ENCODE measurements at regions not wholly inside any gene's neighbourhood (a gene's known extent, or its start where the extent isn't known, plus 50 kb on each side); places are given as distances from the start of the nearest gene placed in this dataset.

DNA sequence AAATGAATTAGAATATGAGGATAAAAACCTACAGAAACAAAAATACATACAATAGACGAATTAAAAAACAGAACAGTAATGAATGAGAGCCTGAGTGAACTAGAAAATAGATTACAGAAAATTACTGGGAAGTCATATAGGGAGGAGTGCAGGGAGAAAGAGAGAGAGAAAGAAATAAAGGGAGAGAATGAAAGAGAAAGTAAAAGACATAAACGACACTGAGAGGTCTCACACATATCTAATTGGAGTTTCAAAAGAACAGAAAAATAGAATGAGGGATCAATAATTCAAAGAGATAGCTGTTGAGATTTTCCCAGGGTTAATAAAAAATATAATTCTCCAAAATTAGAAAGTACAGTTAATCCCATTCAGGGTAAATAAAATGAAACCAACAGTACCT, 156.4 kb upstream of the FTMT start:
- DNase-seq = no peak
- Histone ChIP-seq H3K27me3 (no peaks in the 10 kb centered on the region), H3K4me1 (no peaks in the 10 kb centered on the region), H3K27ac (no peak overlapping the region), H3K4me3 (no peak overlapping the region), H3K36me3 (no peaks in the 10 kb centered on the region), H3K9me3 (no peaks in the 10 kb centered on the region)
- WGBS, 4 donors = 66 to 78% (median 69%) methylated on average over 2 of the region's 2 CpGs
- TF ChIP-seq, protein P1, sequence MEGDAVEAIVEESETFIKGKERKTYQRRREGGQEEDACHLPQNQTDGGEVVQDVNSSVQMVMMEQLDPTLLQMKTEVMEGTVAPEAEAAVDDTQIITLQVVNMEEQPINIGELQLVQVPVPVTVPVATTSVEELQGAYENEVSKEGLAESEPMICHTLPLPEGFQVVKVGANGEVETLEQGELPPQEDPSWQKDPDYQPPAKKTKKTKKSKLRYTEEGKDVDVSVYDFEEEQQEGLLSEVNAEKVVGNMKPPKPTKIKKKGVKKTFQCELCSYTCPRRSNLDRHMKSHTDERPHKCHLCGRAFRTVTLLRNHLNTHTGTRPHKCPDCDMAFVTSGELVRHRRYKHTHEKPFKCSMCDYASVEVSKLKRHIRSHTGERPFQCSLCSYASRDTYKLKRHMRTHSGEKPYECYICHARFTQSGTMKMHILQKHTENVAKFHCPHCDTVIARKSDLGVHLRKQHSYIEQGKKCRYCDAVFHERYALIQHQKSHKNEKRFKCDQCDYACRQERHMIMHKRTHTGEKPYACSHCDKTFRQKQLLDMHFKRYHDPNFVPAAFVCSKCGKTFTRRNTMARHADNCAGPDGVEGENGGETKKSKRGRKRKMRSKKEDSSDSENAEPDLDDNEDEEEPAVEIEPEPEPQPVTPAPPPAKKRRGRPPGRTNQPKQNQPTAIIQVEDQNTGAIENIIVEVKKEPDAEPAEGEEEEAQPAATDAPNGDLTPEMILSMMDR (IDR thresholded peaks at IDR 0.05) = no peak
- no peak for TF ChIP-seq POLR2A (IDR thresholded peaks at IDR 0.05)
- no peak for ATAC-seq
- intact Hi-C loops (cut with DNase I) = no loop called here

DNA sequence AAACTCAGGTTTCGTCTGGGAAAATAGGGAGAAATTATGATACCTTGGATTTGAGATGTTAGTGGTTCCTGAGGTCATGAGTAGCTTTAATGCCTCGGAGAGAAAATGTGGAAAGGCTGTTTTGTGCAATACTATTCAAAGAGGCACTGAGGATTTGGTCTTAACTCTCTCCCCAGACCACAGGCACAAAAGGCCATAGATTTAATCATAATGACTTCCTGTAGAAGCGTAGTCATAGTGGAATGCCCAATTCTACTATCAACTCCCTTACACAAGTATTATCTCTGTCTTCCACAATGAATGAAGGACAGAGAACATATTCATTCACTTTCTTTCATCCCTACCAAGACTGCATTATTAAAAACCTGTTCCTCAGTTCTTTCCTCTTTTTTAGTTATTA, 153.0 kb upstream of the FTMT start:
- ATAC-seq (no peak), DNase-seq (no peak)
- no peak overlapping the region for H3K27ac ChIP-seq
- intact Hi-C loops (cut with DNase I) = no loop called here
- no peaks in the 10 kb centered on the region for H3K27me3 ChIP-seq
- 61 to 71% (median 66%) methylated on average over 3 of the region's 3 CpGs for WGBS, 4 donors
- H3K36me3 ChIP-seq = no peaks in the 10 kb centered on the region
- no peaks in the 10 kb centered on the region for H3K4me1 ChIP-seq
- TF ChIP-seq POLR2A (IDR thresholded peaks at IDR 0.05) = no peak
- TF ChIP-seq, protein P1 (IDR thresholded peaks at IDR 0.05) = no peak
- H3K9me3 ChIP-seq = no peaks in the 10 kb centered on the region
- H3K4me3 ChIP-seq = no peak overlapping the region

DNA sequence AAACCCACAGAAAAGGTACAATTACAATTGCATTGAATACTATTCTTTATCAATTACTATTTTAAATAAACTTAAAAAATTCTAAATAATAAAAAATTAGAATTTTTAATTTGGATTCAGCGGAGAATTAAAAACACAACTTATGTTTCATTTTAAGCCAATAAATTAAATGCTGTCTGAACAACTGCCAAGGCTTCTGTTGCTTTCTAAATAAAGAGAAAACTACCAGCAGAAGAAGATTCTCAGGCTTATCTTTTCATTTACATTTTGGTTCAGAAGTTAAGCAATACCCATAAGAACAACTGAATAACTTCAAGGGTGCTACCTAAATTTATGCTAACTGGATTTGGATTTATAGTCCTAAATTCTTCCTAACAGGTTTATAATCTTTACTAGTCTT, 150.0 kb upstream of the FTMT start:
- intact Hi-C loops (cut with DNase I) = no loop called here
- DNase-seq (no peak), ATAC-seq (no peak)
- 90 to 96% (median 93%) methylated on average over 1 of the region's 1 CpG for WGBS, 4 donors
- Histone ChIP-seq H3K9me3 (no peaks in the 10 kb centered on the region), H3K4me1 (no peaks in the 10 kb centered on the region), H3K4me3 (no peak overlapping the region), H3K36me3 (no peaks in the 10 kb centered on the region), H3K27me3 (no peaks in the 10 kb centered on the region), H3K27ac (no peak overlapping the region)
- TF ChIP-seq POLR2A (IDR thresholded peaks at IDR 0.05) = no peak

DNA sequence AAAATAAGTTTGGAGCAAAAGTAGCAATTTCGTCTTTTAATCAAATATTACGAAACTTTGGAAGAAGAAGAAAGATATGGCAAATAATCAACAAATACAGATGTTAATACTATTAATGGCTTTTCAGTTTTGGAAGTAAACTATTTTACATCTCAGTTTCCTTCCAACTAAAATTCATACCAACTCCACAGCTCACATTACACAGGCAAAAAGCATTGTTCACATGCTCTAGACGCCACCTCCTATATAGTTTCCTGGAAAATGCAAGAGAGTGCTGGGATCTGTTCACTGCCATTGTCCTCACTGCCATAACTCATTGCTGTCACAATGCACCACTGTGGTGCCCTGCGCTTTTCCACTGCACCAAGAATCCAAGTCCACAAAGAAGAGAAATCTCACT, 149.0 kb upstream of the FTMT start:
- ATAC-seq (no peak), DNase-seq (no peak)
- WGBS, 4 donors = 63 to 78% (median 70%) methylated on average over 4 of the region's 4 CpGs
- H3K36me3 ChIP-seq = no peaks in the 10 kb centered on the region
- no peaks in the 10 kb centered on the region for H3K9me3 ChIP-seq
- H3K4me1 ChIP-seq = no peaks in the 10 kb centered on the region
- no peaks in the 10 kb centered on the region for H3K27me3 ChIP-seq
- intact Hi-C loops (cut with DNase I) = no loop called here
- H3K27ac ChIP-seq = no peak overlapping the region
- no peak overlapping the region for H3K4me3 ChIP-seq
- TF ChIP-seq, protein P1 (IDR thresholded peaks at IDR 0.05) = no peak
- TF ChIP-seq POLR2A (IDR thresholded peaks at IDR 0.05) = no peak

DNA sequence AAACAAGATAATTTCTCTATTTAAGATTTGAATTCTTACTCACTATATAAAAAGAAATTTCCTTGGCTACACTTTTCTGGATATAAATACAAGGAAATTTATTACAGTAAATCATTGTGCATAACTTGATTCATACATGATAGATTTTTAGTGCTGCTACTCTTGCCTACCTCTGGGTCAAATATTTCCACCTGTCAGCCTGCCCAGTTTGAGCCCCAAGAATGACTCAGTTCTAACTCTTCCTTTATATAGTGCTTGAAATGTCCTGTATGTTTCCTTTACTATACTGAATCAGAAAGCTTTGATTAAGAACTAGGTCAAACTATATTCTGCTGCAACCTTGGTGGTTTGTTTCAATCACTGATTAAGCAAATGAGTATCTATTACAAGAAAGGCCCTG, 147.4 kb upstream of the FTMT start:
- TF ChIP-seq, protein P1 (IDR thresholded peaks at IDR 0.05) = no peak
- no peak for TF ChIP-seq POLR2A (IDR thresholded peaks at IDR 0.05)
- Histone ChIP-seq H3K4me3 (no peak overlapping the region), H3K36me3 (no peaks in the 10 kb centered on the region), H3K4me1 (no peaks in the 10 kb centered on the region), H3K9me3 (no peaks in the 10 kb centered on the region), H3K27ac (no peak overlapping the region), H3K27me3 (no peaks in the 10 kb centered on the region)
- no peak for ATAC-seq
- no peak for DNase-seq
- intact Hi-C loops (cut with DNase I) = no loop called here

Measured in heart left ventricle (tissue), 16 donors.